GM19351 (cell line): ENCODE measurements at regions not wholly inside any gene's neighbourhood (a gene's known extent, or its start where the extent isn't known, plus 50 kb on each side); places are given as distances from the start of the nearest gene placed in this dataset.
A peak's percentile ranks its signal among the peaks of the same experiment; 100 is the strongest.

Source experiments
- ATAC-seq: cut with Tn5 transposase; IDR thresholded peaks from one replicate; pipeline ENCODE4 v1.9.1; 2021; ENCODE audit warnings: mild to moderate bottlenecking, moderate library complexity; ENCODE audit not compliant: unreplicated experiment

- ATAC-seq = no peak
Observed at GRCh38 chr6:14274016-14274415, 156.4 kb downstream of the CD83 start.

GRCh38 chr6:14274546-14275492 lies 157.2 kb downstream of the CD83 start:
- no peak for ATAC-seq

DNA sequence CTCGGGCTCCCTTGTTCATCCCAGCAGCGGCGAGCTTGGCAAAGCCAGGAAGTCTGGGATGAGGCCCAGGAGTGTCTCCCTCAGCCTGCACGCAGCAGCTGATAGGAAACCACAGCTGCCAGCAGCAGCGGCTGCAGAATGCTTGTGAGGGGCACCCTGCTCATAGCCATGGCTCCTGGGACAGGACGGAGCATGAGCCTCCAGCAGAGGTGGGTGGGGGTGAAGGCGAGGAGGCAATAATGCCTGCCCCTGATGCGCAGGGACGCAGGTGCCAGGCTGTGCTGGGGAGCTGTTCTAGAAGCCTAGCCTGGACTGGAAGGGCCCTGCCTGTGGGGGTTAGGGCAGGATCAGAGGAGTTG lies 157.9 kb downstream of the CD83 start:
- ATAC-seq = no peak

DNA sequence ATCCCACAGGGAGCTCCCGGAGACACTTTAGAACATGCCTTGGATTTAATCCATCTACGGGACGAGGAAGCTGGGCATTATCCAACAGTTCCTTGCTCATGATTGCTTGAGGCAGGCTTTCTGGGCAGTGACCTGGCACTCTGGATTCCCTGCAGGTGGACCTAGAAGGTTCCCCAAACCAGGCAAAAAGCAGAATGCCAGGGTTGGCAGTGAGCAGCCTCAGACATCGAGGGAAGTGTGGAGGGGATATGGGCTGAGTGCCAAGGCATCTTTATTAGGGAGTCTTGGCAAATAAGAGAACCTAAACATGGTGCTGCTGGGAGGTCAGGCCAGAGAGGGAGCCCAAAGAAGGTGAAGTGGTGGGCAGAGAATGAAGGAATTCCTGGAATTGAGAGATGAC lies 158.5 kb downstream of the CD83 start:
- ATAC-seq = no peak

DNA sequence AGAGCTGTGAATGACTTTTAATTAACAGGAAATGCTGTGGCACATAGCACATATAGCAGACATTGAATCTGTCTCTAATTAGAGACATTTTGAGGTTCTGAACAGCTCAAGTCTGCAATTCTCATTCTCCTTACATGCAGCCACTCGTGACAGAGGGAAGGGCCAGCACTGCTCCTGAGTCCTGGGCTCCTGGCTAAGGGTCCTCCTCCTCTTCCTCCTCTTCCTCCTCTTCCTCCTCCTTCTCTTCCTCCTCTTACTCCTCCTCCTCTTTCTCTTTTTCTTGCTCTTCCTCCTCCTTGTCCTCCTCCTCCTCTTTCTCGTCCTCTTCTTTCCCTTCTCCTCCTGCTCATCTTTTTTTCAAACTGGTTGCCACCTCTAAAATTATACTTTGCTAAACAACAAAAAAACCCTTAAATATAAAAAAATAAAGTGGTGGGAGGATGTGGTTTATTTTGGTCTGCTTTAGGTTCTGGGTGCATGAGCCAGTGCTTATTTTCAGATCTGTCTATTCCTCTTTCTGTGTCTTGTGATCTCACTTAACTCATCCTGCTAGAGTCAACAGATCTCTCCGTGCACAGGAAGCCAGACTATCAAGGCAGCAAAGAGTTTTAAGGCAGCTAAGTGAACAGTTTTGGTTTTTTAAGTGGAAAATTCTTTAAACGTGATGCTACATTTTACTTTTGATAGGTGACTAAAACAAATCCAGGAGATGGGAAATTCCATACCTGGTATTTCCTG lies 159.3 kb downstream of the CD83 start:
- ATAC-seq = peak; percentile 97

DNA sequence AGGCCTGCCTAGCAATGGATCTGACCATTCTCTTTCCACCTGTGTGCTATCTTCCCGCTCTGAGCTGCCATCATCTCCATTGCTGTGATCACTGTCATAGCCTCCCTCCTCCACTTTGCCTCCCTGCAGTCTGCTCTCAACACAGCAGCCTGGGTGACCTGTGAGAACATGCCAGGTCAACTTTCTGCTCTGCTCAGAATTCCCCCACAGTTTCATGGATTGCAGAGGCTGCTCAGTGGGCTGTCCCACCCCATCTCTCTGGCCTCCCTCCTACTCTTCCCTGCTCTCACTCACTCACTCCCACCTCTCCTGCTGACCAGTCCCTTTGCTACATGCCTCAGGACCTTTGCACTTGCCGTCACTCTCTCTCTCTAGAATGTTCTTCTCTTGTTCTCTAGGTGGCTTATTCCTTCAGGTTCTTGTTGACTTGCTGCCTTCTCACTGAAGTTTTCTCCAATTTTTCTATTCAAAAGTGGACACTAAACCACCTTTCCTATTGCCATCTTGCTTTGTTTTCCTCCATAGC lies 159.9 kb downstream of the CD83 start:
- peak; percentile 33 for ATAC-seq

DNA sequence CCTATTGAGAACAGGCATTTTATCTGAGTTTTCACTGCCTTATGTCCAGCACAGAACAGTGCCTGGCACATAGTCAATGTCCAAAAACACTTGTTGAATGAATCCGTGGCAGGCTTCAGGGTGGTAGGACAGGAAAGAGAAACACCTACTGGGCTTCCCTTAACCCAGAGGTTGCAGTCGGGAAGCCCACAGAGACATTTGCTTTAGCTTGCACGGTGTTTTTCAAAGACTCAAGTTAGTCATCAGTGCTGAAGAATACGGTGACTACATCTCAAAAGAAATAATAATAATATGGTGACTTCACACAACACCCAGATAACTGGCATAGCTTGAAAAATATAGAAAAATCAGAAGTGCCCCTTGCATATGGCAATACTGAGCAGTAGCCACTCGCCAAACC lies 160.4 kb downstream of the CD83 start:
- ATAC-seq = no peak

DNA sequence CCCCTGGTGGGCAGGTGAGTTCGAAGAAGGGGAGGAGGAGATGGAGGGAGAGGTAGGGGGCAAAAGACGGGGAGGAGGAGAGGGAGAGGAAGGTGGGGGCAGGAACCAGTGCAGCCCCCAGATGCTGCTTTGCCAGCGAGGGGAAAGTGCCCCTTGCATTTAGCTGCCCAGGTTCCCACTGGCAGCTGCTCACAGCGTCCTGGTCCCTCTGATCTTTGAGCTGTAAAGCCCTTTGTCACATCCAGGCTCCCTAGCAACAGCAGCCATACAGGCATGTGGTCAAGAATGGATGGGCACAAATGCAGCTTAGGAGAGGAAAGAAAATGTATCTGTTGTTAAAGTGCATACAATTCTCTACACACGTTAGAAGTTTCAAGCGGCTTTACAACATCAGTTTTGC lies 160.9 kb downstream of the CD83 start:
- no peak for ATAC-seq

- no peak for ATAC-seq
Observed at GRCh38 chr6:14280006-14280510, 162.5 kb downstream of the CD83 start.

DNA sequence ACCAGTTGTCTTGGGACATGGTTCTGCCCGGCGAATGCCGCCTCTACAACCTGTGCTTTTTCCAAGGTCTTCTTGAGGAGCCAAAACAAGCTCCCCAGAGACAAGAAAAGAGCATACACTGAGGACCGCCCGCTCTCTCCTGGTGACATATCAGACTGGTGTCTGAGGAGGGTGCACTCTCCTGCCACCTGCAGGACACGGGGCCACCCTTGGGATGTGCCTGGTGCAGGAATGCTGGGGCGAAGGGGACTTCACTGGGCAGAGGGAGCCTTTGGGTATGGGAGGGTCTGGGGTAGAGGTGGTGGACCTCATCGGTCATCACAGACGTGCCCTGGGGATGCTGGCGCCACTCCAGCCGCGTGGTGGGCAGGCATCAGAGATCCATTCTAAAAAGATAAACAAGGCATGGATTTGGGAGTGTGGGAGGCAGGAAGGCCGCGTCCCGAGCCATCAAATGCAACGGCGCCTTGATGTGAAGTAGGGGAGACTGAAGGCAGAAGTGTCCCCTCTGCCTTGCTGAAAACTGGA lies 163.3 kb downstream of the CD83 start:
- no peak for ATAC-seq

DNA sequence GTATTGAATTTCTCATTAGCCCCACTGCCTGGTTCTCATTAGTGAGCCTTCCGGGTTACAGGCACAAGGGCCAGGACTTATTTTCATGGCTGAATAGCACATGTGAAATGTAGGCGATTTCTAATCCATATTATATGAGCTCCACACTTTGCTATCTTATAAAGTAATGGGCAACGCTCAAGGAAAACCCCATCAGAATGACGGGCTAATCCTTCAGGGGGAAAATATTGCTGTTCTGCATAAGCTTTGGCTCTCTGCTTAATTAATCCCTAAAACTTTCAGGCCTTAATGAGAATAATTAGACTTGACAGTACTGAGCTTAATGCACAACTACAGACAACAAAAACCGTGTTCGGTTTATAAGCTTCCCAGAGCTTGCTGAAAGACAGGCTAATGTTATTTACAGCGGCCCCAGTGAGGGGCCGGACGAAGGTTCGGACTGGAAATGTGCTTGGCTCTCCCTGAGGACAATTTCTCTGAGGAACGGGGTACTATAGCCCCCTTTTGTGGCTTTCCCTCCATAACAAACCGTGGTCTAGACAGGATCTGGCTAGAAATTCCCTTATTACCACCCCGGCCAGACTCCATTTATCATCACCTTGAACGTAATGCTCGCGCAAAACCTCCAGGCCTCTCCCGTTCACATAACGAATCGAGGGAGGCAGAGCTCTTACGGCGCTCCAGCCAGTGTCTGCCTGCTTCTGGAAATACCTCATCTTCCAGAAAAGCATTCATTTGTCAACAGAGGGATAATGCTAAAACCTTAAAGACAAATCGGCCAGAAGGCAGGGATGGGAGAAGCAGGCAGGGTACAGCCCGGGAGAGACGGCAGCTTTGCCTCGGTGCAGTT lies 164.5 kb downstream of the CD83 start:
- ATAC-seq = no peak

DNA sequence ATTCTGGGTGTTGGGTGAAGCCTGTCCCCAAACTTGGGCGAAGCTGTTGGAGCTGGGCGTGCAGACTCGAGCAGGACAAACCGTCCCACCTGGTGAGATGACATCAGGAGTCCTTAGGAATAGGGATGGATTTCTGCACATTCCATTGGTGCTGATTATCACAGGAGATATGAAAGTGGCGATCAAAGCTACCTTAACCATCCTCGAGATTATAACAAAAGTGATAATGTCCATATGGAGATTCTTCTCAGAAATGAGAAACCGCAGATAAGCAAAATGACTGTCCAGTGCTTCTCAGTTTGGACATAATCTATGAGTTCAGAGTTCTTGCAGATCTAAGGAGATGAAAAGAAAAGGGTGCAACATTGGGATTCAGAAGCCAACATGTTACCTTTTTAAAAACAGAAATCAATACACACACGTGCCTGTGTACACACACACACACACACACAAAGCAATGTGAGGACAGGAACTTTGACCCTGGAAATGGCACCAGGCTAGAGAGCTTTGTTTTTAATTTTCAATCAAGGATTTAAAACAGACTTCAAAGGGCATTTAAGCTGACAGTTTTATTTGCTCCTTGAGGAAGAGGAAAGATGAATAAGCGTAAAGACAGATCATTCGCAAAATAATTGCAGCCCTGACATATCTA lies 165.4 kb downstream of the CD83 start:
- ATAC-seq = no peak

GRCh38 chr6:14283600-14284235 lies 166.1 kb downstream of the CD83 start:
- no peak for ATAC-seq

GRCh38 chr6:14284969-14285590 lies 167.5 kb downstream of the CD83 start:
- no peak for ATAC-seq

- no peak for ATAC-seq
Observed at GRCh38 chr6:14286144-14286543, 168.6 kb downstream of the CD83 start.

- no peak for ATAC-seq
Observed at GRCh38 chr6:14286634-14287428, 169.3 kb downstream of the CD83 start.

DNA sequence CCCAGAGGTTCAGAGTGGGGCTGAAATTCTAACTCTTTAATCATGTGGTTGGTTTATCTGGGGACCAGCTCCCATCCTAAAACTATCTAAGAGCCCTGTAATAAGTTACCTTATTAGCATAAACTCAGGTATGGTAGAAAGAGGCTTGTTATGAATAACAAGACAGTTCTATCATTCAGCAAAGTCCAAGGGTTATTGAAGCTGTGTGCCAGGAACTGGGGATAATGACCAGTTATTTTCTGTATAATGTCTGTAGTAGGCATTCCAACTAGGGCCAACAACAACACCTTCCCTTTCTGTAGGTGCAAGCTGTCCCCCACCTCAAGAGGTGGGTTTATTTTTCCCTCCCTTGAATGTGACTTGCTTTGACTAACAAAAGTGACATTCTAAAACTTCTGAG lies 170.1 kb downstream of the CD83 start:
- no peak for ATAC-seq

DNA sequence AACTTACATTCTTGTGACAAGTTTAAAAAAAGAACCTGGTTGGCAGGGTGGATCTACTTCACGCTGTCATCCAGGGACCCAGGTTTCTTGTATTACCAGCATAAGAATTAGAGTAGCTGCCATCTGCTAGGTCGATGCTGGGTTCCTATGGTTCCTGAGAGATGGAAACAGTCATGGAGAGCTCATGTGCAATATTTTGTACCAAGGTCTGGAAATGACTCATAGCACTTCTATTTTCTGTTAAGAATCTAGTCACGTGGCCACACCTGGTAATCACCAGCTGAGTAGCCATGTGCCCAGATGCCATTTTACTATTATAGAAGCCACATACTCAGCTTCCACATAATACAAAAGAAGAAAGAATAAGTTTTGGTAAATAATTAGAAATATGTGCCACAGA lies 171.3 kb downstream of the CD83 start:
- ATAC-seq = no peak
